Breast epithelium (tissue), 4 donors: ENCODE measurements at regions not wholly inside any gene's neighbourhood (a gene's known extent, or its start where the extent isn't known, plus 50 kb on each side); places are given as distances from the start of the nearest gene placed in this dataset.

Experiments used
- DNase-seq, 2 donors: peaks; one replicate each; pipeline ENCODE4 v3.0.0-alpha.2; 2019; ENCODE audit warnings: low spot score in 2 of 2
- H3K27ac ChIP-seq, 2 donors: fragments of 200-600 bp; sonication (generic) in 1 of 2; one replicate each; pipeline ENCODE4 v1.5.1; 2016 to 2019; ENCODE audit warnings: mild to moderate bottlenecking in 1 of 2
- H3K27me3 ChIP-seq, 2 donors: fragments of 200-600 bp; sonication (generic) in 1 of 2; one replicate each; pipeline versions ENCODE4 v1.5.1 to v1.6.0; 2017 to 2019; ENCODE audit warnings: control low read depth in 1 of 2, mild to moderate bottlenecking in 1 of 2
- H3K36me3 ChIP-seq: fragments of 200-600 bp; one replicate; pipeline ENCODE4 v1.5.1; 2019
- H3K4me1 ChIP-seq, 2 donors: fragments of 200-600 bp; sonication (generic); one replicate each; pipeline ENCODE4 v1.5.1; 2016 to 2019; ENCODE audit warnings: control low read depth in 1 of 2
- H3K4me3 ChIP-seq, 3 donors: fragments of 200-600 bp; sonication (generic); 1 replicate in 2 of 3; 2 replicates in 1 of 3; pipeline ENCODE4 v1.5.1; 2016 to 2019; ENCODE audit warnings: mild to moderate bottlenecking in 3 of 3, moderate library complexity in 2 of 3
- H3K9me3 ChIP-seq, 2 donors: fragments of 200-600 bp; sonication (generic) in 1 of 2; one replicate each; pipeline ENCODE4 v1.5.1; 2016 to 2019; ENCODE audit warnings: control low read depth in 1 of 2
- CTCF ChIP-seq, 3 donors: fragments of 450-650 bp; IDR thresholded peaks; one replicate each; pipeline ENCODE4 v1.5.1; 2016 to 2017; ENCODE audit warnings: antibody characterized with exemption in 3 of 3, mild to moderate bottlenecking in 3 of 3, moderate library complexity in 3 of 3
- POLR2A ChIP-seq: fragments of 450-650 bp; IDR thresholded peaks from one replicate; pipeline ENCODE4 v1.6.1; 2016; ENCODE audit warnings: antibody characterized with exemption, mild to moderate bottlenecking, moderate library complexity
- POLR2AphosphoS5 ChIP-seq, 3 donors: sonication (generic); formaldehyde crosslinking; IDR thresholded peaks; one replicate each; pipeline ENCODE4 v1.6.1; 2017; ENCODE audit warnings: antibody characterized with exemption in 3 of 3
- intact Hi-C: fragments of 100-400 bp; cut with DNase I; formaldehyde crosslinking; loops from one replicate; pipeline ENCODE4 v1.15.1; 2023; ENCODE audit warnings: low total_unique reads

- no peaks in the 10 kb centered on the region for H3K27me3 ChIP-seq
- DNase-seq, result no peak
These were observed 119.0 kb upstream of the CLDN10 start for GRCh38 chr13:95433537-95433936.

GRCh38 chr13:95434111-95434510 is 118.4 kb upstream of the CLDN10 start:
- H3K27me3 ChIP-seq, result no peaks in the 10 kb centered on the region
- no peak for DNase-seq
- no peaks in the 10 kb centered on the region for H3K36me3 ChIP-seq
- intact Hi-C loops, result no loop called here
- TF ChIP-seq POLR2AphosphoS5 (IDR thresholded peaks at IDR 0.05), result no peak
- no peak for TF ChIP-seq POLR2A
- no peak for TF ChIP-seq CTCF (IDR thresholded peaks at IDR 0.05)
- no peaks in the 10 kb centered on the region for H3K9me3 ChIP-seq
- no peak overlapping the region for H3K4me3 ChIP-seq
- no peaks in the 10 kb centered on the region for H3K4me1 ChIP-seq
- no peak overlapping the region for H3K27ac ChIP-seq

More at GRCh38 chr13:95433537-95433936, 119.0 kb upstream of the CLDN10 start:
- Histone ChIP-seq H3K36me3 (no peaks in the 10 kb centered on the region), H3K4me1 (no peaks in the 10 kb centered on the region), H3K9me3 (no peaks in the 10 kb centered on the region), H3K27ac (no peak overlapping the region), H3K4me3 (no peak overlapping the region)
- TF ChIP-seq POLR2A (no peak), CTCF (IDR thresholded peaks at IDR 0.05) (no peak), POLR2AphosphoS5 (IDR thresholded peaks at IDR 0.05) (no peak)
- intact Hi-C loops, result no loop called here

- intact Hi-C loops, result no loop called here
These were observed 115.0 kb upstream of the CLDN10 start for GRCh38 chr13:95437561-95437960.

GRCh38 chr13:95438297-95438696 is 114.2 kb upstream of the CLDN10 start:
- H3K4me1 ChIP-seq, result no peaks in the 10 kb centered on the region
- DNase-seq, result no peak
- H3K4me3 ChIP-seq, result no peak overlapping the region
- intact Hi-C loops, result no loop called here
- no peaks in the 10 kb centered on the region for H3K36me3 ChIP-seq
- TF ChIP-seq CTCF (IDR thresholded peaks at IDR 0.05) (no peak), POLR2AphosphoS5 (IDR thresholded peaks at IDR 0.05) (no peak), POLR2A (no peak)
- H3K9me3 ChIP-seq, result no peaks in the 10 kb centered on the region
- no peak overlapping the region for H3K27ac ChIP-seq
- H3K27me3 ChIP-seq, result no peaks in the 10 kb centered on the region

More at GRCh38 chr13:95437561-95437960, 115.0 kb upstream of the CLDN10 start:
- Histone ChIP-seq H3K27me3 (no peaks in the 10 kb centered on the region), H3K9me3 (no peaks in the 10 kb centered on the region), H3K4me1 (no peaks in the 10 kb centered on the region), H3K36me3 (no peaks in the 10 kb centered on the region), H3K27ac (no peak overlapping the region), H3K4me3 (no peak overlapping the region)
- no peak for TF ChIP-seq CTCF (IDR thresholded peaks at IDR 0.05)
- no peak for TF ChIP-seq POLR2AphosphoS5 (IDR thresholded peaks at IDR 0.05)
- no peak for TF ChIP-seq POLR2A
- DNase-seq, result no peak

- no peaks in the 10 kb centered on the region for H3K9me3 ChIP-seq
- no peak overlapping the region for H3K4me3 ChIP-seq
- no peak for TF ChIP-seq POLR2A
- no peak for TF ChIP-seq POLR2AphosphoS5 (IDR thresholded peaks at IDR 0.05)
- TF ChIP-seq CTCF (IDR thresholded peaks at IDR 0.05), result no peak
- H3K4me1 ChIP-seq, result no peaks in the 10 kb centered on the region
- H3K36me3 ChIP-seq, result no peaks in the 10 kb centered on the region
- no peaks in the 10 kb centered on the region for H3K27me3 ChIP-seq
- DNase-seq, result no peak
- H3K27ac ChIP-seq, result no peak overlapping the region
- intact Hi-C loops, result no loop called here
These were observed 112.0 kb upstream of the CLDN10 start for GRCh38 chr13:95440441-95441088.
